DND-41 (cell line): ENCODE measurements at regions not wholly inside any gene's neighbourhood (a gene's known extent, or its start where the extent isn't known, plus 50 kb on each side); places are given as distances from the start of the nearest gene placed in this dataset.
"Not testable (repeated sequence)": the region's sequence is repeated elsewhere in the genome, so short reads cannot be mapped to it uniquely, and the experiment has no call there.

Experiments used
- EZH2 ChIP-seq: IDR thresholded peaks from 3 replicates; pipeline ENCODE4 v1.6.1; 2012; ENCODE audit warnings: borderline replicate concordance, low read depth, mild to moderate bottlenecking, moderate library complexity, low read length, inconsistent platforms; ENCODE audit not compliant: severe bottlenecking
- TF ChIP-seq, protein P1 (sequence below): IDR thresholded peaks from 2 replicates; pipeline ENCODE4 v1.5.1; 2012; ENCODE audit warnings: borderline replicate concordance, low read length, moderate library complexity, mild to moderate bottlenecking; ENCODE audit not compliant: poor library complexity, severe bottlenecking; ENCODE audit errors: extremely low read depth

DNA sequence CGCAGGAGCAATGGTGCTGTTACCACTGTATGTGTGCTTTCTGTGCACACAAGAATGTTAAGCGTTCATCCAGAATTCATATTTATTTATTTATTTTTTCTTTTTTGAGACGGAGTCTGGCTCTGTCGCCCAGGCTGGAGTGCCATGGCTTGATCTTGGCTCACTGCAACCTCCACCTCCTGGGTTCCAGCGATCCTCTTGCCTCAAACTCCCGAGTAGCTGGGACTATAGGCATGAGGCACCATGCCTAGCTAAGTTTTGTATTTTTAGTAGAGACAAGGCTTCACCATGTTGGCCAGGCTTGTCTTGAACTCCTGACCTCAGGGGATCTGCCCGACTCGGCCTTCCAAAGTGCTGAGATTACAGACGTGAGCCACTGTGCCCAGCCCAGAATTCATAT is 101.8 kb upstream of the SLC38A2 start:
- TF ChIP-seq, protein P1, sequence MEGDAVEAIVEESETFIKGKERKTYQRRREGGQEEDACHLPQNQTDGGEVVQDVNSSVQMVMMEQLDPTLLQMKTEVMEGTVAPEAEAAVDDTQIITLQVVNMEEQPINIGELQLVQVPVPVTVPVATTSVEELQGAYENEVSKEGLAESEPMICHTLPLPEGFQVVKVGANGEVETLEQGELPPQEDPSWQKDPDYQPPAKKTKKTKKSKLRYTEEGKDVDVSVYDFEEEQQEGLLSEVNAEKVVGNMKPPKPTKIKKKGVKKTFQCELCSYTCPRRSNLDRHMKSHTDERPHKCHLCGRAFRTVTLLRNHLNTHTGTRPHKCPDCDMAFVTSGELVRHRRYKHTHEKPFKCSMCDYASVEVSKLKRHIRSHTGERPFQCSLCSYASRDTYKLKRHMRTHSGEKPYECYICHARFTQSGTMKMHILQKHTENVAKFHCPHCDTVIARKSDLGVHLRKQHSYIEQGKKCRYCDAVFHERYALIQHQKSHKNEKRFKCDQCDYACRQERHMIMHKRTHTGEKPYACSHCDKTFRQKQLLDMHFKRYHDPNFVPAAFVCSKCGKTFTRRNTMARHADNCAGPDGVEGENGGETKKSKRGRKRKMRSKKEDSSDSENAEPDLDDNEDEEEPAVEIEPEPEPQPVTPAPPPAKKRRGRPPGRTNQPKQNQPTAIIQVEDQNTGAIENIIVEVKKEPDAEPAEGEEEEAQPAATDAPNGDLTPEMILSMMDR, result not testable (repeated sequence)
- TF ChIP-seq EZH2, result not testable (repeated sequence)
